ENCODE measurements at regions not wholly inside any gene's neighbourhood (a gene's known extent, or its start where the extent isn't known, plus 50 kb on each side); places are given as distances from the start of the nearest gene placed in this dataset.

GRCh38 chr20:43799741-43800140 is 72.9 kb upstream of the GTSF1L start:
- H3K27ac Mint-ChIP-seq, result no peak overlapping the region
- H3K9me3 Mint-ChIP-seq, result peaks cover 10 to 15% (median 10%) of the 10 kb centered on the region in 3 donors
- H3K4me3 Mint-ChIP-seq, result peak overlapping the region in 1 of 4 donors; percentile 39
- H3K4me1 Mint-ChIP-seq, result peaks cover 0 to 2% (median 0%) of the 10 kb centered on the region in 3 donors
- H3K27me3 Mint-ChIP-seq, result peaks cover 2% of the 10 kb centered on the region
- H3K36me3 Mint-ChIP-seq, result peaks cover 3% of the 10 kb centered on the region

GRCh38 chr20:43799150-43799711 is 72.4 kb upstream of the GTSF1L start:
- H3K36me3 Mint-ChIP-seq, result peaks cover 3% of the 10 kb centered on the region
- peaks cover 2% of the 10 kb centered on the region for H3K27me3 Mint-ChIP-seq
- H3K4me3 Mint-ChIP-seq, result peak overlapping the region in 2 of 4 donors; percentile 27 to 39
- H3K4me1 Mint-ChIP-seq, result peaks cover 0 to 2% (median 0%) of the 10 kb centered on the region in 3 donors
- H3K27ac Mint-ChIP-seq, result no peak overlapping the region
- peaks cover 7 to 11% (median 8%) of the 10 kb centered on the region in 3 donors for H3K9me3 Mint-ChIP-seq

- Mint-ChIP-seq H3K4me3 (no peak overlapping the region), H3K4me1 (peaks cover 0 to 2% (median 0%) of the 10 kb centered on the region in 3 donors), H3K36me3 (peaks cover under 1% of the 10 kb centered on the region), H3K27ac (no peak overlapping the region), H3K9me3 (peaks cover 5 to 8% (median 6%) of the 10 kb centered on the region in 3 donors), H3K27me3 (peaks cover 2% of the 10 kb centered on the region)
These were observed 71.7 kb upstream of the GTSF1L start for GRCh38 chr20:43798291-43799149.

- H3K36me3 Mint-ChIP-seq, result peaks cover 3% of the 10 kb centered on the region
- H3K27me3 Mint-ChIP-seq, result no peaks in the 10 kb centered on the region
- H3K4me3 Mint-ChIP-seq, result no peak overlapping the region
- peaks cover 0 to 11% (median 3%) of the 10 kb centered on the region in 3 donors for H3K9me3 Mint-ChIP-seq
- H3K27ac Mint-ChIP-seq, result no peak overlapping the region
- H3K4me1 Mint-ChIP-seq, result peaks cover 0 to 4% (median 3%) of the 10 kb centered on the region in 3 donors
These were observed 67.5 kb upstream of the GTSF1L start for GRCh38 chr20:43794326-43794725.

- H3K36me3 Mint-ChIP-seq, result peaks cover 3% of the 10 kb centered on the region
- peaks cover 0 to 7% (median 5%) of the 10 kb centered on the region in 3 donors for H3K4me1 Mint-ChIP-seq
- H3K27me3 Mint-ChIP-seq, result peaks cover 5% of the 10 kb centered on the region
- H3K9me3 Mint-ChIP-seq, result peaks cover 0 to 11% (median 0%) of the 10 kb centered on the region in 3 donors
- H3K4me3 Mint-ChIP-seq, result no peak overlapping the region
- H3K27ac Mint-ChIP-seq, result peak overlapping the region in 1 of 3 donors; percentile 77
These were observed 62.8 kb upstream of the GTSF1L start for GRCh38 chr20:43789593-43789992.

GRCh38 chr20:43787937-43788336 is 61.1 kb upstream of the GTSF1L start:
- H3K27ac Mint-ChIP-seq, result no peak overlapping the region
- H3K9me3 Mint-ChIP-seq, result peaks cover 0 to 11% (median 2%) of the 10 kb centered on the region in 3 donors
- peaks cover 3% of the 10 kb centered on the region for H3K36me3 Mint-ChIP-seq
- H3K27me3 Mint-ChIP-seq, result peaks cover 5% of the 10 kb centered on the region
- H3K4me1 Mint-ChIP-seq, result peaks cover 0 to 7% (median 6%) of the 10 kb centered on the region in 3 donors
- H3K4me3 Mint-ChIP-seq, result peak overlapping the region in 2 of 4 donors; percentile 1 to 3

GRCh38 chr20:43786885-43787284 is 60.1 kb upstream of the GTSF1L start:
- Mint-ChIP-seq H3K27ac (no peak overlapping the region), H3K4me1 (peaks cover 0 to 14% (median 10%) of the 10 kb centered on the region in 3 donors), H3K36me3 (peaks cover under 1% of the 10 kb centered on the region), H3K9me3 (peaks cover 0 to 5% (median 2%) of the 10 kb centered on the region in 3 donors), H3K4me3 (no peak overlapping the region), H3K27me3 (peaks cover 5% of the 10 kb centered on the region)

GRCh38 chr20:43781215-43781614 is 54.4 kb upstream of the GTSF1L start:
- Mint-ChIP-seq H3K4me3 (peak overlapping the region in 1 of 4 donors; percentile 32), H3K27me3 (peaks cover 2% of the 10 kb centered on the region), H3K27ac (peak overlapping the region in 1 of 3 donors; percentile 69), H3K9me3 (peaks cover 6 to 32% (median 12%) of the 10 kb centered on the region in 3 donors), H3K36me3 (no peaks in the 10 kb centered on the region), H3K4me1 (peaks cover 0 to 8% (median 6%) of the 10 kb centered on the region in 3 donors)

GRCh38 chr20:43778375-43778774 is 51.6 kb upstream of the GTSF1L start:
- Mint-ChIP-seq H3K9me3 (peaks cover 6 to 32% (median 15%) of the 10 kb centered on the region in 3 donors), H3K4me3 (no peak overlapping the region), H3K27me3 (peaks cover 3% of the 10 kb centered on the region), H3K36me3 (no peaks in the 10 kb centered on the region), H3K4me1 (peaks cover 0 to 10% (median 6%) of the 10 kb centered on the region in 3 donors), H3K27ac (no peak overlapping the region)

GRCh38 chr20:43776691-43777090 is 49.9 kb upstream of the GTSF1L start:
- Mint-ChIP-seq H3K27ac (no peak overlapping the region), H3K27me3 (peaks cover 3% of the 10 kb centered on the region), H3K4me3 (no peak overlapping the region), H3K9me3 (peaks cover 6 to 29% (median 15%) of the 10 kb centered on the region in 3 donors), H3K4me1 (peaks cover 0 to 3% (median 0%) of the 10 kb centered on the region in 3 donors), H3K36me3 (no peaks in the 10 kb centered on the region)

All from IgD-negative memory B cell (primary cell).